Psoas muscle (tissue), 7 donors: ENCODE measurements at regions not wholly inside any gene's neighbourhood (a gene's known extent, or its start where the extent isn't known, plus 50 kb on each side); places are given as distances from the start of the nearest gene placed in this dataset.

Source experiments
- ATAC-seq, 4 donors: fragments of 200-7000 bp; cut with Tn5 transposase; one replicate each; pipeline ENCODE4 v1.9.1; 2020; ENCODE audit warnings: moderate library complexity in 3 of 4, mild to moderate bottlenecking in 2 of 4
- DNase-seq, 2 donors: peaks; one replicate each; pipeline ENCODE4 v3.0.0-alpha.2; 2020
- H3K27ac ChIP-seq: fragments of 200-600 bp; one replicate; pipeline ENCODE4 v1.8.0; 2022
- H3K27me3 ChIP-seq, 3 donors: fragments of 200-600 bp in 1 of 3; one replicate each; pipeline versions ENCODE4 v1.6.1 to v1.8.0; 2013 to 2022; ENCODE audit warnings: low read length in 2 of 3, mild to moderate bottlenecking in 2 of 3, moderate library complexity in 1 of 3; ENCODE audit not compliant: insufficient read depth in 3 of 3
- H3K36me3 ChIP-seq, 2 donors: fragments of 200-600 bp in 1 of 2; one replicate each; pipeline versions ENCODE4 v1.6.1 to v1.8.0; 2013 to 2022; ENCODE audit warnings: low read depth in 1 of 2, mild to moderate bottlenecking in 1 of 2, moderate library complexity in 1 of 2; ENCODE audit not compliant: insufficient read depth in 1 of 2
- H3K4me1 ChIP-seq: fragments of 200-600 bp; one replicate; pipeline ENCODE4 v1.8.0; 2022
- H3K4me3 ChIP-seq: fragments of 200-600 bp; one replicate; pipeline ENCODE4 v1.8.0; 2022; ENCODE audit warnings: mild to moderate bottlenecking
- H3K9me3 ChIP-seq: fragments of 200-600 bp; one replicate; pipeline ENCODE4 v1.8.0; 2022
- CTCF ChIP-seq: fragments of 200-600 bp; IDR thresholded peaks from one replicate; pipeline ENCODE4 v1.8.0; 2022; ENCODE audit warnings: antibody characterized with exemption
- WGBS, 3 donors: extraction: QIAGEN DNeasy Blood & Tissue Kit; methylation state at CpG; one replicate each; pipeline versions ENCODE4 v1.1.6 to v1.1.7; 2013; 5-methylcytosine and 5-hydroxymethylcytosine counted together
- intact Hi-C, 2 donors: fragments of 100-400 bp; cut with DNase I; formaldehyde crosslinking; loops; one replicate each; pipeline versions ENCODE4 v1.11.0 to v1.14.2; 2022
- donor health status: healthy with polysubstance abuse.
- donor health status: DM: no; HTN: no; CAD: no; lungs with moderate emphysema.
- donor health status: Bipolar disorder and iron deficiency.
- donor health status: healthy.
- donor health status: DM: yes; HTN: yes; CAD: no.
- donor health status: DM: no; HTN: no; CAD: no.
- donor health status: DM: yes; HTN: yes; CAD: no.

- TF ChIP-seq CTCF = no peak
- H3K27ac ChIP-seq = no peak overlapping the region
- DNase-seq (no peak), ATAC-seq (no peak)
- H3K36me3 ChIP-seq = no peaks in the 10 kb centered on the region
- intact Hi-C loops = loop anchor here in 1 of 2 donors (10.0 kb wide), 1 partner anchor 424 kb away; no protein-coding TSS in a partner anchor
- H3K27me3 ChIP-seq = no peaks in the 10 kb centered on the region
- H3K9me3 ChIP-seq = no peaks in the 10 kb centered on the region
- H3K4me1 ChIP-seq = no peaks in the 10 kb centered on the region
- 66 to 73% (median 66%) methylated on average over 8 of the region's 8 CpGs for WGBS, 3 donors
- H3K4me3 ChIP-seq = no peak overlapping the region
Observed at GRCh38 chr17:27230996-27231395, 62.9 kb upstream of the WSB1 start.

- intact Hi-C loops = loop anchor here in 1 of 2 donors (10.0 kb wide), 1 partner anchor 422 kb away; no protein-coding TSS in a partner anchor
- 81 to 89% (median 84%) methylated on average over 5 of the region's 5 CpGs for WGBS, 3 donors
Observed at GRCh38 chr17:27232328-27232727, 61.6 kb upstream of the WSB1 start.

GRCh38 chr17:27233059-27233458, 60.9 kb upstream of the WSB1 start:
- no peak for TF ChIP-seq CTCF
- no peak overlapping the region for H3K27ac ChIP-seq
- H3K27me3 ChIP-seq = no peaks in the 10 kb centered on the region
- no peaks in the 10 kb centered on the region for H3K4me1 ChIP-seq
- H3K9me3 ChIP-seq = no peaks in the 10 kb centered on the region
- ATAC-seq = no peak
- WGBS, 3 donors = 70 to 77% (median 75%) methylated on average over 3 of the region's 3 CpGs
- intact Hi-C loops = loop anchor here in 1 of 2 donors (10.0 kb wide), 1 partner anchor 422 kb away; no protein-coding TSS in a partner anchor
- no peak overlapping the region for H3K4me3 ChIP-seq
- no peaks in the 10 kb centered on the region for H3K36me3 ChIP-seq
- no peak for DNase-seq

More at GRCh38 chr17:27232328-27232727, 61.6 kb upstream of the WSB1 start:
- no peaks in the 10 kb centered on the region for H3K36me3 ChIP-seq
- no peaks in the 10 kb centered on the region for H3K27me3 ChIP-seq
- H3K4me3 ChIP-seq = no peak overlapping the region
- DNase-seq (no peak), ATAC-seq (no peak)
- no peaks in the 10 kb centered on the region for H3K4me1 ChIP-seq
- no peak for TF ChIP-seq CTCF
- no peak overlapping the region for H3K27ac ChIP-seq
- H3K9me3 ChIP-seq = no peaks in the 10 kb centered on the region

- WGBS, 3 donors = 47 to 52% (median 48%) methylated on average over 5 of the region's 5 CpGs
- Histone ChIP-seq H3K4me1 (no peaks in the 10 kb centered on the region), H3K27ac (no peak overlapping the region), H3K27me3 (no peaks in the 10 kb centered on the region), H3K4me3 (no peak overlapping the region), H3K36me3 (no peaks in the 10 kb centered on the region), H3K9me3 (no peaks in the 10 kb centered on the region)
- no peak for TF ChIP-seq CTCF
- ATAC-seq = no peak
- intact Hi-C loops = loop anchor here in 1 of 2 donors (10.0 kb wide), 1 partner anchor 421 kb away; no protein-coding TSS in a partner anchor
- no peak for DNase-seq
Observed at GRCh38 chr17:27233776-27234175, 60.1 kb upstream of the WSB1 start.
